B cell (primary cell): ENCODE measurements at regions not wholly inside any gene's neighbourhood (a gene's known extent, or its start where the extent isn't known, plus 50 kb on each side); places are given as distances from the start of the nearest gene placed in this dataset.

Experiments used
- CTCF ChIP-seq: fragments of 200-600 bp; IDR thresholded peaks from one replicate; pipeline ENCODE4 v1.8.0; 2022; ENCODE audit warnings: antibody characterized with exemption, mild to moderate bottlenecking
- EZH2 ChIP-seq: IDR thresholded peaks from 2 replicates; pipeline ENCODE4 v1.6.1; 2012; ENCODE audit warnings: borderline replicate concordance, low read depth, mild to moderate bottlenecking, moderate library complexity, low read length; ENCODE audit not compliant: insufficient read depth, poor library complexity, severe bottlenecking

GRCh38 chr11:69394234-69394868 is 87.1 kb upstream of the LINC01488 start:
- TF ChIP-seq CTCF = no peak
- no peak for TF ChIP-seq EZH2
